ENCODE measurements at regions not wholly inside any gene's neighbourhood (a gene's known extent, or its start where the extent isn't known, plus 50 kb on each side); places are given as distances from the start of the nearest gene placed in this dataset.
"Not testable (repeated sequence)": the region's sequence is repeated elsewhere in the genome, so short reads cannot be mapped to it uniquely, and the experiment has no call there.

DNA sequence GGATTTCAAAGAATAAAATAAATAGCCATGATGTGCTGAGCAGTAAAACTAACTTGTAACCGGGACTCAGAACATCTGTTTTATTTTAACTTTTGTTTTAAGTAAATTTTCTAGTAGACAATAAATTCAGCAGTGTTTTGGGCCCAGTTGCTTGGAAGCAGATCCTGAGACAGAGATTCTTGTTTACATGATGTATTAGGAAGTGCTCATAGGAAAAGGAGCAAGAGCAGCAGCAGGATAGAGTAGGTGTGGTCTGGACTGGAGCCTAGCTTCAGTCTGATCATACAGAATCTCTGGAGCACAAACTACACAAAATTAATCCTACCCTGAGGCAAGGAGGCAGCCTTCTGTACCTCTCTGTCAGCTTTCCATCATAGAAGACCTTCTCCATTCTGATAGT, 139.2 kb upstream of the CCNH start:
- POLR2A ChIA-PET, result no interaction called here
- no peaks in the 10 kb centered on the region for H3K36me3 Mint-ChIP-seq (ENCODE audit: low read depth)
- no peaks in the 10 kb centered on the region for H3K27me3 Mint-ChIP-seq
- DNase-seq, result no peak
- H3K4me3 Mint-ChIP-seq, result no peak overlapping the region
- no peaks in the 10 kb centered on the region for H3K4me1 Mint-ChIP-seq
- CTCF ChIA-PET, result no interaction called here
- H3K27ac Mint-ChIP-seq, result no peak overlapping the region
- H3K9me3 Mint-ChIP-seq, result peaks cover 6% of the 10 kb centered on the region

DNA sequence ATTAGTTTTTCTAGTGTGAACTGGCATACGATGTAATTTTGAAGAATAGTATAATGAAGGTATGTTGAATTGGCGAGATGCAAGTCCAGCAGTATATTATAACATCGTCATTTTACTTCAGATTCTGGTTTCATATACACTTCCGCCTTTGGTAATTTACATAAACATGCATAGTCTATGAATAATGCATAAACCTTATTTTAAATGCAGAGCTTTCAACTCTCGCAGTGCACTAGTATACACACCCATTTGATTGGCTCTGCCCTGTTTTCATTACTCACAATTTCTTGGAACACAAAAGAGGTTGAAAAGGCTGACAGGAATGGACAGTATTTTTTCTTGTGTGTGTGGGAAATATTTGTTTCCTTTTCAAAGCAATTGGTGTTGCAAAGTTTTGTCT, 128.9 kb upstream of the CCNH start:
- H3K9me3 Mint-ChIP-seq, result no peaks in the 10 kb centered on the region
- no peaks in the 10 kb centered on the region for H3K36me3 Mint-ChIP-seq (ENCODE audit: low read depth)
- H3K4me3 Mint-ChIP-seq, result no peak overlapping the region
- peaks cover 2% of the 10 kb centered on the region for H3K27me3 Mint-ChIP-seq
- no peak for DNase-seq
- no peak overlapping the region for H3K27ac Mint-ChIP-seq
- no peaks in the 10 kb centered on the region for H3K4me1 Mint-ChIP-seq
- CTCF ChIA-PET, result no interaction called here
- POLR2A ChIA-PET, result no interaction called here

DNA sequence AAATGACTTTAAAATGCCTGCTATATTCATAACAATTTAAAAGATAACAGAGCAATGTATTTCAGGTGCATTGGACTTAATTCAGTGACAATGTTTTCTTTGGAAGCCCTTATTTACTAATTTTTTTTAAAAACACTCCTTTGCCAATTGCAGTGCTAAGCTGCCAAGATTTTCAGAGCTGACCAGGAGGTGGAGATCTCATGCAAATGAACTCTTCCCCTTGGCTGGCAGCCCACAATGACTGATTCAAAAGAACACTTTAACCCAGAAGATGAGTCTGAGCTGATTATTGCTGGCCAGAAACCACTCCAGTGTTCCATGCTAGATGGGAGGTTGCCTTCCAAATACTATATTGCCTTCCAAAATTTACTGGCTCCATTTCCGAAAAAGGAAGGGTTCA, 128.3 kb upstream of the CCNH start:
- Mint-ChIP-seq H3K27me3 (peaks cover 2% of the 10 kb centered on the region), H3K4me1 (no peaks in the 10 kb centered on the region), H3K27ac (no peak overlapping the region), H3K36me3 (ENCODE audit: low read depth) (no peaks in the 10 kb centered on the region), H3K9me3 (no peaks in the 10 kb centered on the region), H3K4me3 (no peak overlapping the region)
- CTCF ChIA-PET, result no interaction called here
- POLR2A ChIA-PET, result no interaction called here
- DNase-seq, result no peak

DNA sequence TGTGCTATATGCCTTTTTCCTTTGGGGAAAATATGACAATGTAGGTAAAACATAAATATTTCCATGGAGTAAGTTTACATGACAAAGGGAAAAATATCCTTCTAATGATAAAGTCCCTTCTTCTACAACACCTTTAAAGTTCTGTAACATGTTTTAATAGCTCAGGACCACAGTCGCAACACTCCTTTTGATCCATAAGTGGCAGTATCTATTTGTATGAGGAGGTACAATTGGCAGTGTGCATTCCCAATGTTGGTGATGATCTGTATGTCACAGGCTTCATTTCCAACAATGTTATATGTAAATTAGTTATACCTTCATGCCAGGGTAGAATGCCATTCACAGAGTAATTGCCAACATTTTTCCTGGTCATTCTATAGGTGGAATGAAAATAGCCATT, 127.1 kb upstream of the CCNH start:
- Mint-ChIP-seq H3K9me3 (no peaks in the 10 kb centered on the region), H3K27ac (no peak overlapping the region), H3K27me3 (peaks cover 2% of the 10 kb centered on the region), H3K4me1 (no peaks in the 10 kb centered on the region), H3K4me3 (no peak overlapping the region), H3K36me3 (ENCODE audit: low read depth) (no peaks in the 10 kb centered on the region)
- no peak for DNase-seq
- ChIA-PET CTCF (no interaction called here), POLR2A (no interaction called here)

DNA sequence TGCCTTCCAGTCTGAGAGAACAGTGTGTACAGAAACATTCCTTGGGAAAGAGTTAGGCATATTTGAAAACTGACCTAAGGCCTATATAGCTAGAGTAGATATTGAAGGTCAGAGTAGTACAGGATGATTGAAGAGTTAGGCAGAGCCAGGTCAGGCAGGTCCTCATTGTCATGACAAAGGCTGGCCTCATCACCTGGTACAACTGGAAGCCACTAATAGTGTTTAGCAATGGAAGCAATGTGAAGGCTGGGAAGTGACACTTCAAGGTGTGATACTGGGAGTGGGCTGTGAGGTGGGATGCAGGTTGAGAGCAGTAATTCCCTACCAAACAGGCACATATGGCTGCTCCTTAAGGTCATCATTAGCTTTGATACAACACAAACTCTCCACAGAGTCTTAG, 123.6 kb upstream of the CCNH start:
- no peak for DNase-seq
- H3K36me3 Mint-ChIP-seq (ENCODE audit: low read depth), result no peaks in the 10 kb centered on the region
- ChIA-PET CTCF (no interaction called here), POLR2A (no interaction called here)
- no peak overlapping the region for H3K27ac Mint-ChIP-seq
- H3K9me3 Mint-ChIP-seq, result no peaks in the 10 kb centered on the region
- H3K4me1 Mint-ChIP-seq, result no peaks in the 10 kb centered on the region
- no peaks in the 10 kb centered on the region for H3K27me3 Mint-ChIP-seq
- H3K4me3 Mint-ChIP-seq, result no peak overlapping the region

DNA sequence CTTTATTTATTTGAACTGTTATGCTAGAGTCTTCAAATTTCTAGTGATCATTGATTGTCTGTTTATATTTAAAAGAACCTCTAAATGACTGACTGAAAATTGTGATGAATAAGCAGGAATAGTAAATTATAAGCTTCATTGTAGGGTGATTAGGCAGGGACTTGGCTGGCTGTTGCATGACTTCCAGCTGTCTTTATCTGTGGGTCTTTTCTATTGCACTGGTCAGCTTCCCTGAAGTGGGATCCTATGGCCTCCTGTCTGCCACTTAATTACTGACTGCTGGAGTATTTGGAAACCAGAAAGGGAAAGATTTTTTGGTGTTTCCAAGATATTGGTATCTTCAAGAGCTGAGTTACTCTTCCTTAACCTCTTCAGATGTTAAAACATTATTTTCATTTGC, 123.0 kb upstream of the CCNH start:
- DNase-seq, result no peak
- CTCF ChIA-PET, result no interaction called here
- Mint-ChIP-seq H3K27me3 (no peaks in the 10 kb centered on the region), H3K27ac (no peak overlapping the region), H3K36me3 (ENCODE audit: low read depth) (no peaks in the 10 kb centered on the region), H3K9me3 (no peaks in the 10 kb centered on the region), H3K4me1 (no peaks in the 10 kb centered on the region), H3K4me3 (no peak overlapping the region)
- POLR2A ChIA-PET, result no interaction called here

DNA sequence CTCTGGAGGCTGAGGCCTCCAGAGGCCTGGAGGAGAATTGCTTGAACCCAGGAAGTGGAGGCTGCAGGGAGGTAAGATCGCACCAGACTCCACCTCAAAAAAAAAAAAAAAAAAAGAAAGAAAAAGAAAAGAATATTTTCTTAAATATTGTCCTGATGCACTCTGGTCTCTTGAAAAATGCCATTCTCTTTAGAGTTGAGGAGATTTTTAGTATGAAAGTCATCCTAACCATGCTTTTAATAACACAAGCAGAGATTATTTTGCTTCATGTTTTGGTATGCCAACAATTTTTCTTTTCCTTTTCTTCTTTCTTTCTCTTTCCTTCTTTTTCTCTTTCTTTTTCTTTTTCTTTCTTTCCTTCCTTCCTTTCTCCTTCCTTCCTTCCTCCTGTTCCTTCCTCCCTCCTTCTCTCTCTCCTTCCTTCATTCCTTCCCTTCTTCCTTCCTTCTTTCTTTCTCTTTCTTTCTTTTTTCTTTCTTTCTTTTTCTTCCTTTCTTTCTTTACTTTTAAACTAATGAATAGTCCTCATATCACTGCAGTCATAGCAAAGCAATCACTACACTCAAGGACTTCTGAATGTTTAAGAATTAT, 116.9 kb upstream of the CCNH start:
- H3K27ac Mint-ChIP-seq, result no peak overlapping the region
- POLR2A ChIA-PET, result no interaction called here
- no peaks in the 10 kb centered on the region for H3K9me3 Mint-ChIP-seq
- no peaks in the 10 kb centered on the region for H3K27me3 Mint-ChIP-seq
- no peaks in the 10 kb centered on the region for H3K4me1 Mint-ChIP-seq
- H3K36me3 Mint-ChIP-seq (ENCODE audit: low read depth), result no peaks in the 10 kb centered on the region
- no peak for DNase-seq
- H3K4me3 Mint-ChIP-seq, result no peak overlapping the region
- CTCF ChIA-PET, result no interaction called here

DNA sequence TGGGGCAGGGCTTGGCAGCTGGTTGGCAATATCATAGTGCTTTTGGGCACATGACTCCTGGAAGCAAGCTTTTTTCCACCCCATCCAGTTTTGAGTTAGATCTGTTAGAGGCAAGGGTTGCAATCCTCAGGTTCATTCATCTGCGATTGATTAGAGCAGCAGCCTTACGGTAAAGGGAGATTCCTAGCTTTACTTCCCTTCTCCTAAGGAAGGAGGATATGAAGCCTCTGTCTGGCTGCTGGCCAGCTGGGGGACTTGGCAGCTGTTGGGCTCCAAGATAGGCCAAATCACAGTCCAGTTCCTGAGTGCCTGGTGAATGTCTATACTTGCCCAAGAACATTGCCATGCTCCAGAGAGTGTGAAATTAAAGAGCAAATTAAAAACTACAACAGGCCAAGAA, 113.4 kb upstream of the CCNH start:
- Mint-ChIP-seq H3K4me3 (no peak overlapping the region), H3K27me3 (peaks cover 1% of the 10 kb centered on the region), H3K9me3 (no peaks in the 10 kb centered on the region), H3K36me3 (ENCODE audit: low read depth) (no peaks in the 10 kb centered on the region), H3K4me1 (no peaks in the 10 kb centered on the region), H3K27ac (no peak overlapping the region)
- ChIA-PET CTCF (no interaction called here), POLR2A (no interaction called here)
- no peak for DNase-seq

DNA sequence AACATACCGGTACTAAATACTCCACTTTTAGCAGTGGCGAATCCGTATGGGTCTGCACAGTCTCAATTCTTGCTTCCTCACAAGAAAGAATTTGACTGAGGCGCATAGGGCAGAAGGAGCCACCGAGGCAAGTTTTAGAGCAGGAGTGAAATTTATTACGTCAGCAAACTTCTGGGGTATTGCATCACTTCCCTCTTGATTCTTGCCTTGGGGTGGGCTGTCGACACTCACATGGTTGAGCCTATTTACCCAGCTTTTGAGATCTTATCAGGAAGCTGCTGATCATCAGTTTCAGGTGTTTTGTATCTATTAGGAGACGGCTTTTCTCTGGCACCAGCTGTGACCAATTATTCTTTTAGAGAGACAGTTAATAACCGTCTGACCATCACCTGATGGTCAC, 111.5 kb upstream of the CCNH start:
- DNase-seq, result no peak
- Mint-ChIP-seq H3K27ac (no peak overlapping the region), H3K9me3 (no peaks in the 10 kb centered on the region), H3K36me3 (ENCODE audit: low read depth) (no peaks in the 10 kb centered on the region), H3K27me3 (peaks cover 1% of the 10 kb centered on the region), H3K4me3 (no peak overlapping the region), H3K4me1 (no peaks in the 10 kb centered on the region)
- ChIA-PET POLR2A (no interaction called here), CTCF (no interaction called here)

DNA sequence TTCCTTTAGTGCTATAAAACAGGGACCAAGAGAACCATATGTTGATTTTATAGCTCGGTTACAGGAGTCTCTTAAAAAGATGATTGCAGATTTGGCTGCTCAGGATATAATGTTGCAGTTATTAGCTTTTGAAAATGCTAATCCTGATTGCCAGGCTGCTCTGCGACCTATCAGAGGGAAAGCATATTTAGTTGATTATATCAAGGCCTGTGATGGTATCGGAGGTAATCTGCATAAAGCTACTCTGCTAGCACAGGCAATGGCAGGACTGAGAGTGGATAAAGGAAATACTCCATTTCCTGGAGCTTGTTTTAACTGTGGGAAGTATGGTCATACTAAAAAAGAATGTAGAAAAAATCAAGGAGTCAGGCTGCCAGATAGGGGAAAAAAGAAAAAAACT, 99.0 kb upstream of the CCNH start:
- POLR2A ChIA-PET; CTCF ChIA-PET; H3K4me3 Mint-ChIP-seq; H3K36me3 Mint-ChIP-seq (ENCODE audit: low read depth); H3K4me1 Mint-ChIP-seq; H3K27me3 Mint-ChIP-seq; H3K27ac Mint-ChIP-seq; H3K9me3 Mint-ChIP-seq; DNase-seq: not testable (repeated sequence)

DNA sequence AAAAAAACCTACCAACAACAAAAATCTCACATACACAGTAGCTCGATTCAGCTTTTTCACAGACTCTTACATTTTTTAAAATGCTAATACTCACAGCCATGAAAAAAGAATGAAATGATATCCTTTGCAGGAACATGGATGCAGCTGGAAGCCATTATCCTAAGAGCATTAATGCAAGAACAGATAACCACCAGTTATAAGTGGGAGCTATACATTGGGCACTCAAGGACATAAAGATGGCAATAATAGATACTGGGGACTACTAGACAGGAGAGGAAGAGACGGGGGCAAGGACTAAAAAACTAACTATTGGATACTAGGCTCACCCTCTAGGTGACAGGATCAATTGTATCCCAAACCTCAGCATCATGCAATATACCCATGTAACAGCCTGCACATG, 90.3 kb upstream of the CCNH start:
- POLR2A ChIA-PET, result no interaction called here
- Mint-ChIP-seq H3K36me3 (ENCODE audit: low read depth) (no peaks in the 10 kb centered on the region), H3K27me3 (no peaks in the 10 kb centered on the region), H3K27ac (no peak overlapping the region), H3K4me1 (no peaks in the 10 kb centered on the region), H3K9me3 (no peaks in the 10 kb centered on the region), H3K4me3 (no peak overlapping the region)
- no peak for DNase-seq
- CTCF ChIA-PET, result interaction anchor here (1.0 kb wide), 1 partner anchor 516 kb away, joined by 3 read pairs; no protein-coding TSS in a partner anchor

DNA sequence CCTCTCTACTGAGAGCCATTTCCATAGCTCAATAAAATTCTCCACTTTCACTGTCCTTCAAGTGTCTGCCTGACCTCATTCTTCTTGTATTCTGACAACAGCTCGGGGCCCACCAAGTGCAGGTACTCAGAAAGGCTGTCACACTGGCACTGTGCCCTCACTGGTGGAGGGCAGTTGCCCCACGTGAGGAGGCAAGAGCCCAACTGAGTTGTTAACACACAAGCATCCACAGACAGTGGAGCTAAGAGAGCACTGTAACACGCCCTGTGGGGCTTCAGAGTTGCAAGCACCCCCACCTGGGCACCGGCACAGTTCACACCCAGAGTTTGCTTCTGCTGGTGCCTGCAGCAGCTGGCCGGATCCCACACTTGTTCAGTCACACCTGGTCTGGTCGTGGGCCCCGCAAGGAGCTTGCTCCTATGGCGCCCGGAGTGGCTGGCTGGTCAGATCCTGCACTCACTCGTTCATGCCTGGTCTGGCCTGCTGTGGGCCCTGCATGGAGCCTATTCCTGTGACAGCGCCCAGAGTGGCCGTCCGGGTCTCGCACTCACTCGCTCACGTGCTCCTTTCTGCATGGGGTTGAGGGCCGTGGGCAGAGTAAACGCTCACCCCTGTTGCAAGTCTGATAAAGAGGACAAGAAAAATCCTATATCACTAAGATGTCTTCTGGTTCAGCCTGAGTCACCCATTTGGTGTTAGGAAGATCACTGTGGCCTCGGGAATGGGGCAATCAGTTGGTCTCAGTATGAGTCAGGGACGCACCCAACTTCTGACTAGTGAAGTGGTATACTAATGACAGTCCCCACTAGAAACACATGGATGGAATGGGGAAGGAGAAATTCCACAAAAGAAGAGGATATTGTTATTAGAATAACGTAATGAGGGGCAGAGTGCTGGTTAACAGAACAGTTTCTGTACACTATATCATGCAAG, 87.0 kb upstream of the CCNH start:
- DNase-seq, result no peak
- ChIA-PET CTCF (interaction anchor here (0.6 kb wide), 1 partner anchor 99 kb away, joined by 5 read pairs; no protein-coding TSS in a partner anchor), POLR2A (no interaction called here)
- no peaks in the 10 kb centered on the region for H3K4me1 Mint-ChIP-seq
- no peak overlapping the region for H3K4me3 Mint-ChIP-seq
- no peak overlapping the region for H3K27ac Mint-ChIP-seq
- H3K36me3 Mint-ChIP-seq (ENCODE audit: low read depth), result no peaks in the 10 kb centered on the region
- H3K9me3 Mint-ChIP-seq, result no peaks in the 10 kb centered on the region
- no peaks in the 10 kb centered on the region for H3K27me3 Mint-ChIP-seq

Data from activated CD4-positive, alpha-beta memory T cell treated with anti-CD3 and anti-CD28 coated beads, Interleukin-2, amount 10 ng/mL, durations not matched to agents 7 days and 5 days (primary cell).